ENCODE measurements at regions not wholly inside any gene's neighbourhood (a gene's known extent, or its start where the extent isn't known, plus 50 kb on each side); places are given as distances from the start of the nearest gene placed in this dataset.
"Not testable (repeated sequence)": the region's sequence is repeated elsewhere in the genome, so short reads cannot be mapped to it uniquely, and the experiment has no call there.

DNA sequence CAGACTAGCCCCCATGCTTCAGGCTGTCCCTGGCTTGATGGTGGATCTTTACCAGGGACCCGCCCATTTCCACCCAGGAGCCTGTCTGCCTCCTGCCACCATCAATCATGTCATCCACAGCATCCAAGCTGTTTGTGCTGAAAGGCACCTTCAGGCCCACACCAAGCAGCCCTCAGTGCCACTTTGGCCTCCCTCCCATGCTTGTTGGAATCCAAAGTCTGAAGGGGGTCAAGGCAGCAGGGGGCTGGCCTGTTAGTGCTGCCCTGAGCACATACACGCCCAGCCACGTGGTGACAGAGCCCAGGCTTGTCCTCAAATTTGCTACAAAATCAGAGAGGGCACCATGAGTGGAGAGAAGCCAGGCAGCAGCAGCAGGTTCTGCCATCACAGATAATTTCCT, 1146.8 kb downstream of the FSCB start:
- DNase-seq (ENCODE audit: low read depth) = no peak
- no peak overlapping the region for H3K4me3 ChIP-seq (ENCODE audit: low read depth, low read length)
- TF ChIP-seq, protein P1, sequence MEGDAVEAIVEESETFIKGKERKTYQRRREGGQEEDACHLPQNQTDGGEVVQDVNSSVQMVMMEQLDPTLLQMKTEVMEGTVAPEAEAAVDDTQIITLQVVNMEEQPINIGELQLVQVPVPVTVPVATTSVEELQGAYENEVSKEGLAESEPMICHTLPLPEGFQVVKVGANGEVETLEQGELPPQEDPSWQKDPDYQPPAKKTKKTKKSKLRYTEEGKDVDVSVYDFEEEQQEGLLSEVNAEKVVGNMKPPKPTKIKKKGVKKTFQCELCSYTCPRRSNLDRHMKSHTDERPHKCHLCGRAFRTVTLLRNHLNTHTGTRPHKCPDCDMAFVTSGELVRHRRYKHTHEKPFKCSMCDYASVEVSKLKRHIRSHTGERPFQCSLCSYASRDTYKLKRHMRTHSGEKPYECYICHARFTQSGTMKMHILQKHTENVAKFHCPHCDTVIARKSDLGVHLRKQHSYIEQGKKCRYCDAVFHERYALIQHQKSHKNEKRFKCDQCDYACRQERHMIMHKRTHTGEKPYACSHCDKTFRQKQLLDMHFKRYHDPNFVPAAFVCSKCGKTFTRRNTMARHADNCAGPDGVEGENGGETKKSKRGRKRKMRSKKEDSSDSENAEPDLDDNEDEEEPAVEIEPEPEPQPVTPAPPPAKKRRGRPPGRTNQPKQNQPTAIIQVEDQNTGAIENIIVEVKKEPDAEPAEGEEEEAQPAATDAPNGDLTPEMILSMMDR (IDR thresholded peaks at IDR 0.05; ENCODE audit: insufficient read depth, low read depth, low read length) = no peak

DNA sequence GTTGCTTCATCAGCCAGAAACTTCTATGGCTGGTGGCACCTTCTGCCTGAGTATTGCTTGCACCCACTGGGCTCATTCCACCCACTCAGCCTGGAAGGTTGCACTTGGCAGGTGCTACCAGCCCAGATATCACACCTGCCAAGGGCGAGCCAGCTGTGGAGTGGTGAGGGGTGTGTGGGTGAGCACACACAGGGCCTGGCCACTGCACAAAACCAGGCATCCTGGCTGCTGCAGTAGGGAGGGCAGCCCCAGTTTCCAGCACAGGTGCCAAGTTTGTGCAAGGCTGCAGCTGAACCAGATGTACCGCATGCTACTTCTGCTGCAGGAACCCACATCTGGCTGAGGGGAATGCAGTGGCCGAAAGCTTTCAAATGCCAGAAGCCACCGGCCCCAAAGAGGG, 1147.8 kb downstream of the FSCB start:
- TF ChIP-seq, protein P1 (IDR thresholded peaks at IDR 0.05; ENCODE audit: insufficient read depth, low read depth, low read length) = no peak
- H3K4me3 ChIP-seq (ENCODE audit: low read depth, low read length) = no peak overlapping the region
- no peak for DNase-seq (ENCODE audit: low read depth)

DNA sequence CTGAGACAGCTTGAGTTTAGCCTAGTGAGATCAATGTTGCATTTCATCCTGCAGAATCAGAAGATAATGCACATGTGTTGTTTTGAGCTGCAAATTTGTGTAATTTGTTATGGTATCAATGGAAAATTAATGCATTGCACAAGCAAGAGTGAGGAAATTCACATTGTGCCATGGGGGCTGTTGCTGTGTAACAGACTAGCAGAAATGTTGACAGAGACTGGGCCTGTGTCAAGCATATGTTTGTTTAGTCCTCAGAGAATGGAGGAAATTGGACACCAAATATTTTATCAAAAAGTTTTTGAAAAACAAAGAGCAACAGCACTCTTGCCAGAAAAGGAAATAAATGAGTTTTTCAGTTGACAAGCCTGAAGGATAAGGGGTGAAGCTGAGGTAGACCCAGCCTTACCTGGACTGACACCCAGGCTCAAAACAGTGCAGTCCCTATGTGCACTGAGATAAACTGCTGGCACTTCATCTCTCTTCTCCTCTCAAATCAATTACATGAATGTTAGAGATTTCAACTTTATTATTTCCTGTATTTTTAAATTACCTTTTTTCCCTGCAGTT, 1150.0 kb downstream of the FSCB start:
- no peak overlapping the region for H3K4me3 ChIP-seq (ENCODE audit: low read depth, low read length)
- no peak for DNase-seq (ENCODE audit: low read depth)
- TF ChIP-seq, protein P1 (IDR thresholded peaks at IDR 0.05; ENCODE audit: insufficient read depth, low read depth, low read length) = no peak

DNA sequence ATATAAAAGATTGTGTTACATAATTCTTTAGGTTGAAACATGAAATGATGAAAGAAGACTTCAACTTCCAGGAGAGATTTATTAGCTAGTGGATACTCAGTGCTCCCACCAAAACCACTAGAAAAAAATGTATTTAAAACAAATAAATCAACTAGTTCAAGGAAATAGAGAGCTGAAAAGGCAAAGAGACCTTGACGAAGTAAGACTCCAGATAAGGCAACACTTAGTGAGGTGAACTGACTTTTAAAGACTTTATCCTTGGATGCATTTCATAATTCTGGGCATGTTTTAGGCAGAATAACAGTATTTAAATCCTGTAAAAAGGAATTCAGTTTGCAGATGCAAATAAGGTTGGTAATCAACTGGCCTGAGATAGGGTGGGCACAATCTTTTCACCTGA, 1150.7 kb downstream of the FSCB start:
- no peak for DNase-seq (ENCODE audit: low read depth)
- TF ChIP-seq, protein P1 (IDR thresholded peaks at IDR 0.05; ENCODE audit: insufficient read depth, low read depth, low read length) = no peak
- no peak overlapping the region for H3K4me3 ChIP-seq (ENCODE audit: low read depth, low read length)

DNA sequence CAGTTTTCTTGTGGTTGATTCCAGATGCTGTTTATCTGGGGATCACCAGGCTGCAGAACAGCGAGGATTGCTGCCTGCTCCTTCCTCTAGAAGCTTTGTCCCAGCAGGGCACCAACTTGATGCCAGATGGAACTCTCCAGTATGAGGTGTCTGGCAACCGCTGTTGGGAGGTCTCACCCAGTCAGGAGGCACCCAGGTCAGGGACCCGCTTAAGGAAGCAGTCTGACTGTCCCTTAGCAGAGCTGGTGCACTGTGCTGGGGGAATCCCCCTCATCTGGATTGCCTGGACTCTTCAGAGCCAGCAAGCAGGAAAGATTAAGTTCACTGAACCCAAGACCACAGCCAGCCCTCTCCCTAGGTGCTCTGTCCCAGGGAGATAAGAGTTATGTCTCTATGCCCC, 1165.2 kb downstream of the FSCB start:
- DNase-seq (ENCODE audit: low read depth) = no peak
- H3K4me3 ChIP-seq (ENCODE audit: low read depth, low read length) = no peak overlapping the region
- TF ChIP-seq, protein P1 (IDR thresholded peaks at IDR 0.05; ENCODE audit: insufficient read depth, low read depth, low read length) = no peak

DNA sequence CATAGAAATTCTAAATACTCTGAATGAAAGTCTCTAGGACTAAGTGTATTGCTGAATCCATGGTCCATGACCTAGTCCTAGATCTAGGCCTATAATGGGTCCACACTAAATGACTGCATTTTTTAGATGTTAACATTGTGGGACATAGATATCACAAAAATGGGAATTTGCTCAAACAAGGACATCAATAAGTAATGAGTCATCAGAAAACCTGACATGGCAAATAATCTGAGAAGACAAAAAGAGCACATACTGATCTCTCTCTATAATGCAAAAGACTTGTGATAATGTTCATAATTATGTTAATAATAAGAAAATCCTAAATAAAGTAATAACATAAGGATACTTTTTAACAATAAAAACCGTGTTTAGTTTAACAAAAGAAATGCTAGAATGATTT, 1168.4 kb downstream of the FSCB start:
- no peak for DNase-seq (ENCODE audit: low read depth)
- TF ChIP-seq, protein P1 (IDR thresholded peaks at IDR 0.05; ENCODE audit: insufficient read depth, low read depth, low read length) = no peak
- H3K4me3 ChIP-seq (ENCODE audit: low read depth, low read length) = no peak overlapping the region

DNA sequence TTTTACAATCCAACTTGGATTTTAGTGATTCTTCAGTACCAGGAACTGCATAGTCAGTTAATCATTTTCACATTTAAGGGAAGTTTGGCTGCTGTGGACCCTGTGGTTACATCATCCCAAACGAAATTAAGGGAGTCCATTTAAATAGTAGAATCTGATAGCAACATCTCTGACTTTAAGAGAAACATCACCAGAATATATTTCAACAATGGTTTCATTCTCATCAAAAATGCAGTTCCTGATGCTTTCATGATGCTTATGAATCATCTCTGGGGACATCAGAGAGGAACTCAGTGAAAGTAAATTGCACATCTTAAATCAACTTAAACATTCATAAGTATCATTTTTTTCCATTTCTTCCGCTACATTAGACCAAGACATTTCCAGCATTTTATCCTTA, 1170.7 kb downstream of the FSCB start:
- TF ChIP-seq, protein P1 (IDR thresholded peaks at IDR 0.05; ENCODE audit: insufficient read depth, low read depth, low read length) = no peak
- DNase-seq (ENCODE audit: low read depth) = no peak
- H3K4me3 ChIP-seq (ENCODE audit: low read depth, low read length) = no peak overlapping the region

DNA sequence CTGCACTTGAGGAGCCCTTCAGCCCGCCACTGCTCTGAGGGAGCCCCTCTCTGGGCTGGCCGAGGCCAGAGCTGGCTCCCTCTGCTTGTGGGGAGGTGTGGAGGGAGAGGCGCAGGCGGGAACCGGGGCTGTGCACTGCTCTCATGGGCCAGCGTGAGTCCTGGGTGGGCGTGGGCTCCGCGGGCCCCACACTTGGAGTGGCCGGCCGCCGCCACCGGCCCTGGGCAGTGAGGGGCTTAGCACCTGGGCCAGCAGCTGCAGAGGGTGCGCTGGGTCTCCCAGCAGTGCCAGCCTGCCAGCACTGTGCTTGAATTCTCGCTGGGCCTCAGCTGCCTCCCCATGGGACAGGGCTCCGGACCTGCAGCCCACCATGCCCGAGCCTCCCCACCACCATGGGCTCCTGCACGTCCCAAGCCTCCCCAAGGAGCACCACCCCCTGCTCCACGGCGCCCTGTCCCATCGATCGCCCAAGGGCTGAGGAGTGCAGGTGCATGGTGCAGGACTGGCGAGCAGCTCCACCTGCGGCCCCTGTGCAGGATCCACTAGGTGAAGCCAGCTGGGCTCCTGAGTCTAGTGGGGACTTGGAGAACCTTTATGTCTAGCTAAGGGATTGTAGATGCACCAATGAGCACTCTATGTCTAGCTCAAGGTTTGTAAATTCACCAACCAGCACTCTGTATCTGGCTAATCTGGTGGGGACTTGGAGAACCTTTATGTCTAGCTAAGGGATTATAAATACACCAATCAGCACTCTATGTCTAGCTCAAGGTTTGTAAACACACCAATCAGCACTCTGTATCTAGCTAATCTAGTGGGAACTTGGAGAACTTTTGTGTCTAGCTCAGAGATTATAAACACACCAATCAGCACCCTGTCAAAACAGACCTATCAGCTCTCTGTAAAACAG, 1180.3 kb downstream of the FSCB start:
- not testable (repeated sequence) for H3K4me3 ChIP-seq (ENCODE audit: low read depth, low read length); DNase-seq (ENCODE audit: low read depth)

Measured in fibroblast of villous mesenchyme (primary cell).